Liver (tissue), 8 donors: ENCODE measurements at regions not wholly inside any gene's neighbourhood (a gene's known extent, or its start where the extent isn't known, plus 50 kb on each side); places are given as distances from the start of the nearest gene placed in this dataset.

ENCODE experiments used
- DNase-seq: peaks from one replicate; pipeline ENCODE4 v3.0.0-alpha.2; 2017; ENCODE audit warnings: low spot score
- H3K27ac ChIP-seq, 2 donors: one replicate each; pipeline ENCODE4 v1.7.0; 2013; ENCODE audit warnings: inconsistent platforms in 2 of 2, low read length in 2 of 2, control low read depth in 1 of 2, low read depth in 1 of 2, mild to moderate bottlenecking in 1 of 2
- H3K27me3 ChIP-seq, 4 donors: one replicate each; pipeline versions ENCODE4 v1.6.1 to v1.7.0; 2013; ENCODE audit warnings: low read length in 3 of 4, inconsistent platforms in 1 of 4, mild to moderate bottlenecking in 1 of 4, moderate library complexity in 1 of 4; ENCODE audit not compliant: control insufficient read depth in 4 of 4, insufficient read depth in 4 of 4
- H3K36me3 ChIP-seq, 4 donors: one replicate each; pipeline versions ENCODE4 v1.6.1 to v1.7.0; 2013; ENCODE audit warnings: low read length in 3 of 4, mild to moderate bottlenecking in 3 of 4, low read depth in 1 of 4, moderate library complexity in 1 of 4; ENCODE audit not compliant: control insufficient read depth in 4 of 4, insufficient read depth in 3 of 4
- H3K4me1 ChIP-seq, 4 donors: one replicate each; pipeline versions ENCODE4 v1.6.1 to v1.7.0; 2013; ENCODE audit warnings: low read length in 3 of 4, mild to moderate bottlenecking in 3 of 4, moderate library complexity in 1 of 4; ENCODE audit not compliant: control insufficient read depth in 4 of 4, insufficient read depth in 4 of 4
- H3K4me3 ChIP-seq, 3 donors: one replicate each; pipeline versions ENCODE4 v1.6.1 to v1.7.0; 2013; ENCODE audit warnings: low read length in 3 of 3, control low read depth in 1 of 3, low read depth in 1 of 3, mild to moderate bottlenecking in 1 of 3
- H3K9ac ChIP-seq, 2 donors: one replicate each; pipeline ENCODE4 v1.7.0; 2013; ENCODE audit warnings: low read length in 2 of 2, mild to moderate bottlenecking in 2 of 2, moderate library complexity in 2 of 2, control low read depth in 1 of 2, low read depth in 1 of 2
- H3K9me3 ChIP-seq, 4 donors: one replicate each; pipeline versions ENCODE4 v1.6.1 to v1.7.0; 2013; ENCODE audit warnings: low read length in 3 of 4; ENCODE audit not compliant: control insufficient read depth in 4 of 4
- ATF3 ChIP-seq: IDR thresholded peaks from 2 replicates; pipeline ENCODE4 v1.6.1; 2016; ENCODE audit warnings: antibody characterized with exemption
- CTCF ChIP-seq: fragments of 150-350 bp; IDR thresholded peaks from 2 replicates; pipeline ENCODE4 v1.5.1; 2017; ENCODE audit warnings: improper control_type of control experiment, low read depth, low read length; ENCODE audit not compliant: missing input control
- EGR1 ChIP-seq, 2 donors: IDR thresholded peaks; 2 replicates each; pipeline ENCODE4 v1.6.1; 2016 to 2018; ENCODE audit warnings: antibody characterized with exemption in 2 of 2, low read depth in 2 of 2
- FOXA1 ChIP-seq: IDR thresholded peaks from 2 replicates; pipeline ENCODE4 v1.6.1; 2016; ENCODE audit warnings: antibody characterized with exemption
- HNF4A ChIP-seq, 2 donors: conservative IDR thresholded peaks; 2 replicates each; pipeline ENCODE4 v1.6.1; 2016; ENCODE audit warnings: antibody characterized with exemption in 2 of 2, mild to moderate bottlenecking in 2 of 2
- HNF4G ChIP-seq: IDR thresholded peaks from 2 replicates; pipeline ENCODE4 v1.6.1; 2016; ENCODE audit warnings: antibody characterized with exemption
- JUND ChIP-seq, 2 donors: IDR thresholded peaks; 2 replicates each; pipeline ENCODE4 v1.6.1; 2016; ENCODE audit warnings: antibody characterized with exemption in 2 of 2
- MAX ChIP-seq: IDR thresholded peaks from 2 replicates; pipeline ENCODE4 v1.6.1; 2016; ENCODE audit warnings: antibody characterized with exemption
- NR2F2 ChIP-seq: IDR thresholded peaks from 2 replicates; pipeline ENCODE4 v1.6.1; 2016; ENCODE audit warnings: antibody characterized with exemption
- RAD21 ChIP-seq, 2 donors: IDR thresholded peaks; 2 replicates each; pipeline ENCODE4 v1.6.1; 2016; ENCODE audit warnings: antibody characterized with exemption in 2 of 2, mild to moderate bottlenecking in 2 of 2
- REST ChIP-seq: IDR thresholded peaks from 2 replicates; pipeline ENCODE4 v1.6.1; 2016; ENCODE audit warnings: antibody characterized with exemption, mild to moderate bottlenecking
- SP1 ChIP-seq: IDR thresholded peaks from 2 replicates; pipeline ENCODE4 v1.6.1; 2018; ENCODE audit warnings: antibody characterized with exemption, mild to moderate bottlenecking
- TAF1 ChIP-seq: conservative IDR thresholded peaks from 2 replicates; pipeline ENCODE4 v1.6.1; 2016; ENCODE audit warnings: antibody characterized with exemption, mild to moderate bottlenecking
- YY1 ChIP-seq: IDR thresholded peaks from 2 replicates; pipeline ENCODE4 v1.6.1; 2016; ENCODE audit warnings: antibody characterized with exemption, mild to moderate bottlenecking
- ZBTB33 ChIP-seq: IDR thresholded peaks from 2 replicates; pipeline ENCODE4 v1.6.1; 2016; ENCODE audit warnings: antibody characterized with exemption
- WGBS: extraction: QIAGEN DNeasy Blood & Tissue Kit; methylation state at CpG from one replicate; pipeline ENCODE4 v1.1.7; 2013; 5-methylcytosine and 5-hydroxymethylcytosine counted together
- donor health status: healthy.
- donor health status: healthy.
- donor health status: healthy.
- donor health status: healthy.
- donor health status: healthy.

- no peak overlapping the region for H3K27ac ChIP-seq
- 82% methylated on average over 5 of the region's 5 CpGs for WGBS
- no peak overlapping the region for H3K9ac ChIP-seq
- H3K27me3 ChIP-seq, result peaks cover 0 to 3% (median 0%) of the 10 kb centered on the region in 4 donors
- H3K4me3 ChIP-seq, result no peak overlapping the region
- H3K9me3 ChIP-seq, result no peaks in the 10 kb centered on the region
- TF ChIP-seq RAD21 (IDR thresholded peaks at IDR 0.05) (no peak), YY1 (no peak)
- no peak for DNase-seq
- H3K36me3 ChIP-seq, result no peaks in the 10 kb centered on the region
- no peaks in the 10 kb centered on the region for H3K4me1 ChIP-seq
Observed at GRCh38 chr2:5569256-5569655, 122.9 kb upstream of the SOX11 start.

GRCh38 chr2:5576015-5576414, 116.2 kb upstream of the SOX11 start:
- no peaks in the 10 kb centered on the region for H3K4me1 ChIP-seq
- WGBS, result 48% methylated on average over 3 of the region's 3 CpGs
- no peak overlapping the region for H3K4me3 ChIP-seq
- H3K27me3 ChIP-seq, result peaks cover 0 to 1% (median 0%) of the 10 kb centered on the region in 4 donors
- no peaks in the 10 kb centered on the region for H3K9me3 ChIP-seq
- DNase-seq, result no peak
- H3K36me3 ChIP-seq, result no peaks in the 10 kb centered on the region
- TF ChIP-seq HNF4A (conservative IDR thresholded peaks at IDR 0.05) (no peak), RAD21 (IDR thresholded peaks at IDR 0.05) (no peak), EGR1 (IDR thresholded peaks at IDR 0.05; ENCODE audit: low read depth in 2 of 2) (no peak), ATF3 (no peak), YY1 (no peak), MAX (no peak), ZBTB33 (no peak), NR2F2 (no peak), HNF4G (no peak), REST (no peak), FOXA1 (no peak)
- H3K9ac ChIP-seq, result no peak overlapping the region
- no peak overlapping the region for H3K27ac ChIP-seq

GRCh38 chr2:5587766-5588165, 104.4 kb upstream of the SOX11 start:
- Histone ChIP-seq H3K9ac (no peak overlapping the region), H3K4me3 (no peak overlapping the region), H3K27me3 (no peaks in the 10 kb centered on the region), H3K36me3 (no peaks in the 10 kb centered on the region), H3K9me3 (no peaks in the 10 kb centered on the region), H3K4me1 (no peaks in the 10 kb centered on the region), H3K27ac (no peak overlapping the region)
- TF ChIP-seq SP1, result no peak
- TF ChIP-seq YY1, result no peak
- no peak for TF ChIP-seq MAX
- TF ChIP-seq REST, result no peak
- TF ChIP-seq TAF1, result no peak
- TF ChIP-seq EGR1 (IDR thresholded peaks at IDR 0.05; ENCODE audit: low read depth in 2 of 2), result no peak
- no peak for TF ChIP-seq CTCF
- no peak for TF ChIP-seq JUND (IDR thresholded peaks at IDR 0.05)
- no peak for TF ChIP-seq RAD21 (IDR thresholded peaks at IDR 0.05)
- TF ChIP-seq NR2F2, result no peak
- DNase-seq, result no peak
- WGBS, result 86% methylated on average over 11 of the region's 11 CpGs
